COLO668 (cell line): ENCODE measurements at regions not wholly inside any gene's neighbourhood (a gene's known extent, or its start where the extent isn't known, plus 50 kb on each side); places are given as distances from the start of the nearest gene placed in this dataset.
"Not testable (repeated sequence)": the region's sequence is repeated elsewhere in the genome, so short reads cannot be mapped to it uniquely, and the experiment has no call there.

Experiments
- DNase-seq: peaks from one replicate; lab custom pipeline; 2025; ENCODE audit not compliant: unreplicated experiment; lab: John Stamatoyannopoulos, UW

- no peak for DNase-seq
These were observed 1131.2 kb downstream of the FAM181B start for GRCh38 chr11:81602508-81602907.

GRCh38 chr11:81596704-81597103, 1137.0 kb downstream of the FAM181B start:
- DNase-seq, result no peak

GRCh38 chr11:81585390-81585933, 1148.2 kb downstream of the FAM181B start:
- no peak for DNase-seq

- no peak for DNase-seq
These were observed 1154.3 kb downstream of the FAM181B start for GRCh38 chr11:81579339-81579738.

GRCh38 chr11:81578571-81578970, 1155.1 kb downstream of the FAM181B start:
- no peak for DNase-seq

GRCh38 chr11:81574301-81574700, 1159.4 kb downstream of the FAM181B start:
- no peak for DNase-seq

- DNase-seq, result no peak
These were observed 1160.3 kb downstream of the FAM181B start for GRCh38 chr11:81573367-81573766.

- DNase-seq, result no peak
These were observed 1163.0 kb downstream of the FAM181B start for GRCh38 chr11:81570669-81571068.

- no peak for DNase-seq
These were observed 1163.7 kb downstream of the FAM181B start for GRCh38 chr11:81569999-81570398.

GRCh38 chr11:81568918-81569317, 1164.7 kb downstream of the FAM181B start:
- no peak for DNase-seq

GRCh38 chr11:81548123-81548522, 1185.5 kb downstream of the FAM181B start:
- DNase-seq, result no peak

GRCh38 chr11:81539806-81540205, 1193.9 kb downstream of the FAM181B start:
- DNase-seq, result not testable (repeated sequence)

- no peak for DNase-seq
These were observed 1218.1 kb downstream of the FAM181B start for GRCh38 chr11:81515566-81515965.

GRCh38 chr11:81497202-81497804, 1236.4 kb downstream of the FAM181B start:
- DNase-seq, result no peak

- no peak for DNase-seq
These were observed 1237.1 kb downstream of the FAM181B start for GRCh38 chr11:81496601-81497000.

GRCh38 chr11:81495699-81496292, 1237.9 kb downstream of the FAM181B start:
- DNase-seq, result no peak

GRCh38 chr11:81494431-81494830, 1239.2 kb downstream of the FAM181B start:
- DNase-seq, result no peak

- DNase-seq, result no peak
These were observed 1240.7 kb downstream of the FAM181B start for GRCh38 chr11:81492923-81493445.

GRCh38 chr11:81487109-81487508, 1246.6 kb downstream of the FAM181B start:
- no peak for DNase-seq

GRCh38 chr11:81484196-81484595, 1249.5 kb downstream of the FAM181B start:
- DNase-seq, result no peak

- no peak for DNase-seq
These were observed 1256.4 kb downstream of the FAM181B start for GRCh38 chr11:81477277-81477676.

- no peak for DNase-seq
These were observed 1257.3 kb downstream of the FAM181B start for GRCh38 chr11:81476345-81476744.
